ENCODE measurements at regions not wholly inside any gene's neighbourhood (a gene's known extent, or its start where the extent isn't known, plus 50 kb on each side); places are given as distances from the start of the nearest gene placed in this dataset.

GRCh38 chr1:208821939-208822338, 577.8 kb upstream of the PLXNA2 start:
- TF ChIP-seq SMC3 (conservative IDR thresholded peaks at IDR 0.05; ENCODE audit: poor library complexity) (no peak), EZH2 (IDR thresholded peaks at IDR 0.05; ENCODE audit: borderline replicate concordance, insufficient read depth, low read length, poor library complexity, severe bottlenecking) (no peak), REST (IDR thresholded peaks at IDR 0.05; ENCODE audit: borderline replicate concordance) (no peak), CTCF (IDR thresholded peaks at IDR 0.05; ENCODE audit: poor library complexity, severe bottlenecking) (no peak), EP300 (conservative IDR thresholded peaks at IDR 0.05; ENCODE audit: poor library complexity, severe bottlenecking) (no peak), RAD21 (conservative IDR thresholded peaks at IDR 0.05) (no peak)
